Kidney (tissue), 13 donors: ENCODE measurements at regions not wholly inside any gene's neighbourhood (a gene's known extent, or its start where the extent isn't known, plus 50 kb on each side); places are given as distances from the start of the nearest gene placed in this dataset.
A peak's percentile ranks its signal among the peaks of the same experiment; 100 is the strongest.

Experiments used
- DNase-seq, 5 donors: peaks; one replicate each; pipeline ENCODE4 v3.0.0-alpha.2; 2013 to 2020
- FAIRE-seq: peaks from 2 replicates; lab custom pipeline; 2012; peaks lifted over from hg19 to GRCh38; lab: Jason Lieb, UNC
- H3K27ac ChIP-seq, 2 donors: one replicate each; pipeline ENCODE4 v1.7.0; 2013; ENCODE audit warnings: low read depth in 2 of 2, low read length in 2 of 2, inconsistent platforms in 1 of 2
- H3K27me3 ChIP-seq: one replicate; pipeline ENCODE4 v1.7.1; 2013; ENCODE audit warnings: low read length, inconsistent platforms; ENCODE audit not compliant: control insufficient read depth, insufficient read depth
- H3K36me3 ChIP-seq, 3 donors: one replicate each; pipeline versions ENCODE4 v1.7.0 to v1.7.1; 2013; ENCODE audit warnings: low read length in 3 of 3, control low read depth in 1 of 3, inconsistent platforms in 1 of 3; ENCODE audit not compliant: insufficient read depth in 3 of 3, control insufficient read depth in 2 of 3
- H3K4me1 ChIP-seq, 3 donors: one replicate each; pipeline versions ENCODE4 v1.7.0 to v1.7.1; 2013; ENCODE audit warnings: low read length in 3 of 3, inconsistent platforms in 1 of 3, low read depth in 1 of 3; ENCODE audit not compliant: control insufficient read depth in 2 of 3, insufficient read depth in 2 of 3
- H3K4me3 ChIP-seq, 3 donors: one replicate each; pipeline versions ENCODE4 v1.7.0 to v1.8.1; 2013; ENCODE audit warnings: low read length in 3 of 3, control low read depth in 1 of 3, inconsistent platforms in 1 of 3
- H3K9ac ChIP-seq, 3 donors: one replicate each; pipeline versions ENCODE4 v1.7.0 to v1.7.1; 2013; ENCODE audit warnings: low read length in 3 of 3, control low read depth in 1 of 3, inconsistent platforms in 1 of 3
- H3K9me3 ChIP-seq, 3 donors: one replicate each; pipeline versions ENCODE4 v1.7.0 to v1.7.1; 2013; ENCODE audit warnings: low read length in 3 of 3, control low read depth in 1 of 3, inconsistent platforms in 1 of 3; ENCODE audit not compliant: control insufficient read depth in 2 of 3, insufficient read depth in 1 of 3
- intact Hi-C: fragments of 100-400 bp; cut with DNase I; formaldehyde crosslinking; loops from one replicate; pipeline ENCODE4 v1.11.1; 2022
- TF ChIP-seq, protein P1 (sequence below): IDR thresholded peaks from 3 replicates; pipeline ENCODE4 v1.5.1; 2012; ENCODE audit warnings: mild to moderate bottlenecking, moderate library complexity, borderline replicate concordance; ENCODE audit not compliant: insufficient read depth; ENCODE audit errors: extremely low read depth
- donor health status: control.
- donor health status: control.
- donor health status: control.
- donor health status: control.
- donor health status: control.
- donor health status: DM: yes; HTN: yes; CAD: no.
- donor health status: Normal renal cell carcinoma (clear cell type).

GRCh38 chr3:197430502-197430901 is 125.3 kb downstream of the BDH1 start:
- Histone ChIP-seq H3K9ac (no peak overlapping the region), H3K27me3 (no peaks in the 10 kb centered on the region), H3K4me3 (no peak overlapping the region), H3K4me1 (peaks cover 0 to 11% (median 2%) of the 10 kb centered on the region in 3 donors), H3K36me3 (no peaks in the 10 kb centered on the region), H3K27ac (no peak overlapping the region), H3K9me3 (no peaks in the 10 kb centered on the region)
- TF ChIP-seq, protein P1, sequence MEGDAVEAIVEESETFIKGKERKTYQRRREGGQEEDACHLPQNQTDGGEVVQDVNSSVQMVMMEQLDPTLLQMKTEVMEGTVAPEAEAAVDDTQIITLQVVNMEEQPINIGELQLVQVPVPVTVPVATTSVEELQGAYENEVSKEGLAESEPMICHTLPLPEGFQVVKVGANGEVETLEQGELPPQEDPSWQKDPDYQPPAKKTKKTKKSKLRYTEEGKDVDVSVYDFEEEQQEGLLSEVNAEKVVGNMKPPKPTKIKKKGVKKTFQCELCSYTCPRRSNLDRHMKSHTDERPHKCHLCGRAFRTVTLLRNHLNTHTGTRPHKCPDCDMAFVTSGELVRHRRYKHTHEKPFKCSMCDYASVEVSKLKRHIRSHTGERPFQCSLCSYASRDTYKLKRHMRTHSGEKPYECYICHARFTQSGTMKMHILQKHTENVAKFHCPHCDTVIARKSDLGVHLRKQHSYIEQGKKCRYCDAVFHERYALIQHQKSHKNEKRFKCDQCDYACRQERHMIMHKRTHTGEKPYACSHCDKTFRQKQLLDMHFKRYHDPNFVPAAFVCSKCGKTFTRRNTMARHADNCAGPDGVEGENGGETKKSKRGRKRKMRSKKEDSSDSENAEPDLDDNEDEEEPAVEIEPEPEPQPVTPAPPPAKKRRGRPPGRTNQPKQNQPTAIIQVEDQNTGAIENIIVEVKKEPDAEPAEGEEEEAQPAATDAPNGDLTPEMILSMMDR, result no peak
- DNase-seq (no peak), FAIRE-seq (no peak)
- intact Hi-C loops, result no loop called here

GRCh38 chr3:197428952-197429351 is 126.8 kb downstream of the BDH1 start:
- Histone ChIP-seq H3K27me3 (no peaks in the 10 kb centered on the region), H3K9me3 (no peaks in the 10 kb centered on the region), H3K36me3 (no peaks in the 10 kb centered on the region), H3K27ac (no peak overlapping the region), H3K4me1 (peaks cover 0 to 11% (median 2%) of the 10 kb centered on the region in 3 donors), H3K9ac (no peak overlapping the region), H3K4me3 (no peak overlapping the region)
- FAIRE-seq, result no peak
- DNase-seq, result peak in 2 of 5 donors; percentile 21 to 43
- intact Hi-C loops, result no loop called here
- TF ChIP-seq, protein P1, result no peak

GRCh38 chr3:197428117-197428801 is 127.5 kb downstream of the BDH1 start:
- Histone ChIP-seq H3K36me3 (no peaks in the 10 kb centered on the region), H3K9me3 (no peaks in the 10 kb centered on the region), H3K4me1 (peaks cover 0 to 11% (median 2%) of the 10 kb centered on the region in 3 donors), H3K27me3 (no peaks in the 10 kb centered on the region), H3K27ac (no peak overlapping the region), H3K9ac (no peak overlapping the region), H3K4me3 (no peak overlapping the region)
- no peak for FAIRE-seq
- TF ChIP-seq, protein P1, result no peak
- DNase-seq, result peak in 4 of 5 donors; percentile 48 to 83 (median 76)
- intact Hi-C loops, result no loop called here
